Breast epithelium (tissue), 3 donors: ENCODE measurements at regions not wholly inside any gene's neighbourhood (a gene's known extent, or its start where the extent isn't known, plus 50 kb on each side); places are given as distances from the start of the nearest gene placed in this dataset.

Experiments used
- CTCF ChIP-seq, 3 donors: fragments of 450-650 bp; IDR thresholded peaks; one replicate each; pipeline ENCODE4 v1.5.1; 2016 to 2017; ENCODE audit warnings: antibody characterized with exemption in 3 of 3, mild to moderate bottlenecking in 3 of 3, moderate library complexity in 3 of 3
- POLR2A ChIP-seq: fragments of 450-650 bp; IDR thresholded peaks from one replicate; pipeline ENCODE4 v1.6.1; 2016; ENCODE audit warnings: antibody characterized with exemption, mild to moderate bottlenecking, moderate library complexity
- POLR2AphosphoS5 ChIP-seq, 3 donors: sonication (generic); formaldehyde crosslinking; IDR thresholded peaks; one replicate each; pipeline ENCODE4 v1.6.1; 2017; ENCODE audit warnings: antibody characterized with exemption in 3 of 3

GRCh38 chrX:37905436-37906147 is 58.2 kb upstream of the DYNLT3 start:
- TF ChIP-seq CTCF (IDR thresholded peaks at IDR 0.05): no peak
- TF ChIP-seq POLR2AphosphoS5 (IDR thresholded peaks at IDR 0.05): no peak
- TF ChIP-seq POLR2A: no peak
